GM23248 (cell line): ENCODE measurements at regions not wholly inside any gene's neighbourhood (a gene's known extent, or its start where the extent isn't known, plus 50 kb on each side); places are given as distances from the start of the nearest gene placed in this dataset.

ENCODE experiments used
- DNase-seq: peaks from one replicate; pipeline ENCODE4 v3.0.0-alpha.2; 2015
- H2AFZ ChIP-seq: fragments of 200-600 bp; sonication (generic); 2 replicates; pipeline ENCODE4 v1.6.1; 2016; ENCODE audit warnings: antibody characterized with exemption
- H3F3A ChIP-seq: fragments of 200-600 bp; sonication (generic); 2 replicates; pipeline ENCODE4 v1.6.1; 2016; ENCODE audit warnings: mild to moderate bottlenecking, antibody characterized with exemption, mixed run types; ENCODE audit not compliant: insufficient read depth
- H3K27ac ChIP-seq: fragments of 200-600 bp; sonication (generic); 2 replicates; pipeline ENCODE4 v1.5.1; 2016; ENCODE audit warnings: mild to moderate bottlenecking
- H3K27me3 ChIP-seq: fragments of 200-600 bp; sonication (generic); replicated peaks from 2 replicates; pipeline ENCODE4 v1.6.1; 2016; ENCODE audit warnings: mild to moderate bottlenecking; ENCODE audit not compliant: insufficient read depth
- H3K36me3 ChIP-seq: fragments of 200-600 bp; sonication (generic); 2 replicates; pipeline ENCODE4 v1.6.1; 2016; ENCODE audit warnings: low read depth, mild to moderate bottlenecking
- H3K4me1 ChIP-seq: fragments of 200-600 bp; sonication (generic); 2 replicates; pipeline ENCODE4 v1.6.1; 2016; ENCODE audit warnings: mild to moderate bottlenecking; ENCODE audit not compliant: insufficient read depth
- H3K4me2 ChIP-seq: fragments of 200-600 bp; sonication (generic); one replicate; pipeline ENCODE4 v1.6.1; 2016; ENCODE audit warnings: mild to moderate bottlenecking; ENCODE audit not compliant: unreplicated experiment
- H3K4me3 ChIP-seq: fragments of 200-600 bp; sonication (generic); 2 replicates; pipeline ENCODE4 v1.5.1; 2016; ENCODE audit warnings: mild to moderate bottlenecking
- H3K79me2 ChIP-seq: fragments of 200-600 bp; sonication (generic); 2 replicates; pipeline ENCODE4 v1.6.1; 2016; ENCODE audit warnings: mild to moderate bottlenecking; ENCODE audit not compliant: insufficient read depth
- H3K9ac ChIP-seq: fragments of 200-600 bp; sonication (generic); 2 replicates; pipeline ENCODE4 v1.6.1; 2016; ENCODE audit warnings: mild to moderate bottlenecking
- H3K9me2 ChIP-seq: fragments of 200-600 bp; sonication (generic); 2 replicates; pipeline ENCODE4 v1.6.1; 2016; ENCODE audit warnings: mixed run types, mild to moderate bottlenecking, moderate library complexity; ENCODE audit not compliant: insufficient read depth
- H3K9me3 ChIP-seq: fragments of 200-600 bp; sonication (generic); one replicate; pipeline ENCODE4 v1.6.1; 2017; ENCODE audit warnings: low read depth
- H4K20me1 ChIP-seq: fragments of 200-600 bp; sonication (generic); 2 replicates; pipeline ENCODE4 v1.6.0; 2016; ENCODE audit not compliant: insufficient read depth
- EZH2 ChIP-seq: fragments of 200-600 bp; sonication (generic); IDR thresholded peaks from 2 replicates; pipeline ENCODE4 v1.6.1; 2018; ENCODE audit warnings: antibody characterized with exemption, mild to moderate bottlenecking; ENCODE audit not compliant: insufficient read depth, poor library complexity, severe bottlenecking
- EZH2phosphoT487 ChIP-seq: fragments of 200-600 bp; sonication (generic); IDR thresholded peaks from 2 replicates; pipeline ENCODE4 v1.6.1; 2018; ENCODE audit warnings: antibody characterized with exemption, moderate library complexity, mild to moderate bottlenecking, low read depth; ENCODE audit not compliant: insufficient read depth
- WGBS, 2 experiments: methylation state at CpG; one replicate each; pipeline ENCODE4 v1.1.6; 2015 to 2017; ENCODE audit warnings: low lambda C conversion rate in 2 of 2, low coverage in 1 of 2; ENCODE audit errors: missing lambda C conversion rate in 2 of 2; 5-methylcytosine and 5-hydroxymethylcytosine counted together
- in situ Hi-C: fragments of 300-500 bp; cut with MboI; formaldehyde crosslinking; loops from 2 replicates; pipeline ENCODE4 v1.15.0; 2020

DNA sequence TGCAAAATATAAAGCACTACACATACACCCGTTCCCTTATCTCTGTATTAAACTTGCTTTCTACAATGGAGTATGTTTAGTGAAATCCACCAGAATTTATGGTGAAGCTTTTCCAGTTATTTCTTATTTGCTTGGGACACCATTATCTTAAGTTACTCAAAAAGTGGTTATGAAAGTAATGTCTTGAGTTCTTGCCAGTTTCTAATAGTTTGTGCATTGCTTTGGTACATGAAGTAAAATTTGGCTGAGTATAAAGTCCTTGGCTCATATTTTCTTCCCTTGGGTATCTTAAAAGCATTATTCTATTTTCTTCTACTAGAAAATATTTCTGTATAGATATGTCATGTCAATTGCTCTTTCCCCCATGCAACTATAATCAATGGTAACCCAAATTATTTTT lies 85.2 kb downstream of the POLR1F start:
- in situ Hi-C loops: no loop called here
- no peak for TF ChIP-seq EZH2
- TF ChIP-seq EZH2phosphoT487: no peak
- WGBS, 2 experiments: 69 to 73% methylated on average over 1 of the region's 1 CpG

DNA sequence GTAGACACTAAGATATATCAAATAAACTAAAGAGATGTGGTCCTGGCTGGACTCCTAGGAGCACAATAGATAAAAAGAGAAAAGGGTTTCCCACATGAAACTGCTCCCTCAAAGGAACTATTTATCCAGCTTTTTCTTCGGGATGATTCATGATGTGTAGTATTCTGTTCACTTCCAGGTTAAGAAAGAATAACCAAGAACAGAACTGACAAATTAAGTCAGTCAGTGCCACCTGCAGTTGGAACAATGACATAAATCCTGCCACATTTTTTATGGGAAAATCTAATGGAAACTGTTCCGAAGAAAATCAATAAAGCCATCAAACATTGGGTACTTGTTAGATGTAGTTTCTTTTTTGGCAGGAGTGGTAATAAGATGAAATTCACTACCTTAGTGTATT lies 87.1 kb downstream of the POLR1F start:
- DNase-seq: peak; percentile 12
- no peak overlapping the region for H3K4me3 ChIP-seq
- in situ Hi-C loops: no loop called here

More for the DNA sequence above, 85.2 kb downstream of the POLR1F start:
- H3K27ac ChIP-seq: no peak overlapping the region
- H4K20me1 ChIP-seq: no peaks in the 10 kb centered on the region
- H3K4me1 ChIP-seq: no peaks in the 10 kb centered on the region
- H3K79me2 ChIP-seq: no peaks in the 10 kb centered on the region
- H3K9ac ChIP-seq: no peak overlapping the region
- no peak overlapping the region for H3K4me2 ChIP-seq
- no peaks in the 10 kb centered on the region for H3K36me3 ChIP-seq
- no peaks in the 10 kb centered on the region for H3K9me2 ChIP-seq
- no peak overlapping the region for H3K4me3 ChIP-seq
- H3K9me3 ChIP-seq: no peaks in the 10 kb centered on the region
- H2AFZ ChIP-seq: no peak overlapping the region
- no peaks in the 10 kb centered on the region for H3F3A ChIP-seq
- no peak for DNase-seq
- H3K27me3 ChIP-seq: no peaks in the 10 kb centered on the region

DNA sequence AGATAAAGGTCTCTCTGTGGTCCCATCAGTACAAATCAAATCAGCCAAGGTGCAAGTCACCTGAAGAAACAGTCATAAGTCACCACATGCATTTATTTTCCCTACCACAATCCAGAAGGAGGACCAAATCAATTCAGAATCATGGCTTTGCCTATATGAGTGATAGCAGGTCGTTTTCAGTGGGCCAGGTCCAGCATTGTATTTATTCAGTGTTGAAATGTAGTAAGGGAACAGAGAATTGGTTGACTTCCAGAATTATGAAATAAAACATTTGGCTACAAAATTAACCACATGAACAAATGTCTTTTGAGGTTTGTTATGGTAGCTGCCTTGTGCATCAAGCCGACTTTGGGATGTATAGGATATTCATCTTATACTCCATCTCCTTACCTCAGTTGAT lies 88.4 kb downstream of the POLR1F start:
- no peak for DNase-seq
- no peaks in the 10 kb centered on the region for H3K27me3 ChIP-seq
- H3K79me2 ChIP-seq: no peaks in the 10 kb centered on the region
- 15 to 19% methylated on average over 2 of the region's 2 CpGs for WGBS, 2 experiments
- in situ Hi-C loops: no loop called here
- no peak overlapping the region for H3K9ac ChIP-seq
- H4K20me1 ChIP-seq: no peaks in the 10 kb centered on the region
- no peaks in the 10 kb centered on the region for H3K4me1 ChIP-seq
- H3K9me3 ChIP-seq: no peaks in the 10 kb centered on the region
- H3K4me2 ChIP-seq: no peak overlapping the region
- H2AFZ ChIP-seq: no peak overlapping the region
- H3F3A ChIP-seq: no peaks in the 10 kb centered on the region
- H3K27ac ChIP-seq: no peak overlapping the region
- TF ChIP-seq EZH2phosphoT487: no peak
- TF ChIP-seq EZH2: no peak
- no peak overlapping the region for H3K4me3 ChIP-seq
- no peaks in the 10 kb centered on the region for H3K9me2 ChIP-seq
- no peaks in the 10 kb centered on the region for H3K36me3 ChIP-seq

More for the DNA sequence above, 87.1 kb downstream of the POLR1F start:
- 43 to 44% methylated on average over 2 of the region's 2 CpGs for WGBS, 2 experiments
- no peak for TF ChIP-seq EZH2
- TF ChIP-seq EZH2phosphoT487: no peak
- H3K9ac ChIP-seq: no peak overlapping the region
- H3K4me2 ChIP-seq: no peak overlapping the region
- H3F3A ChIP-seq: no peaks in the 10 kb centered on the region
- no peak overlapping the region for H3K27ac ChIP-seq
- no peaks in the 10 kb centered on the region for H3K9me3 ChIP-seq
- H2AFZ ChIP-seq: no peak overlapping the region
- H3K9me2 ChIP-seq: no peaks in the 10 kb centered on the region
- H4K20me1 ChIP-seq: no peaks in the 10 kb centered on the region
- H3K36me3 ChIP-seq: no peaks in the 10 kb centered on the region
- H3K79me2 ChIP-seq: no peaks in the 10 kb centered on the region
- H3K27me3 ChIP-seq: no peaks in the 10 kb centered on the region
- no peaks in the 10 kb centered on the region for H3K4me1 ChIP-seq

DNA sequence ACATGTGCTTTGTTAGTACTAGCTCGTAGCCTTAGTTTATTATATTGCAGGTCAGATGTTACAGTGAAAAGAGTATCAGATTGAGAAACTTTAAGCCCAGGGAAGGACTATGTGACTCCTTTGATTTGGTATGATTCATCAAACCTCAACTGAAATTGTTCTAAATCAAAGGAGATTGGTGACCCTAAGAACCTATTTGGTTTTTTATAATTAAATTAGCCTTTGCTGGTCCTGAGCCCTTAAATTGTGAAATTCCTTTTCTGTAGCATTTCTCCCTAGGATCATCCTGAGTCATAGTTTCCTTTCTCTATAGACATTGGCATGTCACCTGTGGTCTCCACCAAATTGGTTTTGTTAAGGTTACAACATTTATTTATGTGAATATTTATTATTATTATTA lies 89.7 kb downstream of the POLR1F start:
- H3K4me1 ChIP-seq: no peaks in the 10 kb centered on the region
- WGBS, 2 experiments: 65 to 71% methylated on average over 1 of the region's 1 CpG
- no peak overlapping the region for H3K4me3 ChIP-seq
- no peaks in the 10 kb centered on the region for H3F3A ChIP-seq
- no peaks in the 10 kb centered on the region for H4K20me1 ChIP-seq
- no peaks in the 10 kb centered on the region for H3K9me3 ChIP-seq
- DNase-seq: peak; percentile 7
- H3K79me2 ChIP-seq: no peaks in the 10 kb centered on the region
- in situ Hi-C loops: no loop called here
- H3K9ac ChIP-seq: no peak overlapping the region
- no peak overlapping the region for H3K4me2 ChIP-seq
- H3K27me3 ChIP-seq: no peaks in the 10 kb centered on the region
- no peaks in the 10 kb centered on the region for H3K9me2 ChIP-seq
- TF ChIP-seq EZH2phosphoT487 (no peak), EZH2 (no peak)
- no peaks in the 10 kb centered on the region for H3K36me3 ChIP-seq
- no peak overlapping the region for H2AFZ ChIP-seq
- H3K27ac ChIP-seq: no peak overlapping the region

DNA sequence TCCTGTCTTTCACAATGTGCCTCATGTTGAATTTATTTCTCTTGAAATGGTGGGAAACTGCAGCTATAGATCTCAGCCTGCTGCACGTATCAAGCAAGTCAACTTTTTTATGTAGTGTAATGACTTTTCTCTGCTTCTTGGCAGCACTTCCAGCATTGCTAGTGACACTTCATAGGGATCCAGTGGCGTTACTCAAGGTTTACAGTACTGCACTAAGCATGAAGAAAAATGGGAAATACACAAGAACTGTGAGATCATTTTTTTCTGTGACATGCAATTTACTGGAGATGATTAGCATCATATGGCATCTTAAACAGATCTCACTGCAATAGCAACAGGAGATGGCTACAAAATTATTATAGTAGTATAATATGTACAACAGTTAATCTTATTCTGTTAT lies 90.9 kb downstream of the POLR1F start:
- H3K79me2 ChIP-seq: no peaks in the 10 kb centered on the region
- H3K27ac ChIP-seq: no peak overlapping the region
- in situ Hi-C loops: no loop called here
- no peaks in the 10 kb centered on the region for H3K4me1 ChIP-seq
- H4K20me1 ChIP-seq: no peaks in the 10 kb centered on the region
- H3K9me3 ChIP-seq: no peaks in the 10 kb centered on the region
- H3K9me2 ChIP-seq: no peaks in the 10 kb centered on the region
- DNase-seq: peak; percentile 2
- H3K4me2 ChIP-seq: no peak overlapping the region
- no peak overlapping the region for H3K9ac ChIP-seq
- H2AFZ ChIP-seq: no peak overlapping the region
- 0 to 1% methylated on average over 2 of the region's 2 CpGs for WGBS, 2 experiments
- H3K36me3 ChIP-seq: no peaks in the 10 kb centered on the region
- no peaks in the 10 kb centered on the region for H3F3A ChIP-seq
- no peak overlapping the region for H3K4me3 ChIP-seq
- TF ChIP-seq EZH2phosphoT487 (no peak), EZH2 (no peak)
- no peaks in the 10 kb centered on the region for H3K27me3 ChIP-seq
